GM12878 (cell line): ENCODE measurements at regions not wholly inside any gene's neighbourhood (a gene's known extent, or its start where the extent isn't known, plus 50 kb on each side); places are given as distances from the start of the nearest gene placed in this dataset.
A peak's percentile ranks its signal among the peaks of the same experiment; 100 is the strongest.

ENCODE experiments used
- ATAC-seq: fragments of 200-7000 bp; cut with Tn5 transposase; 3 replicates; pipeline ENCODE4 v1.9.1; 2020; ENCODE audit warnings: mild to moderate bottlenecking, moderate library complexity
- BruUV-seq: library from RNA; stranded (reverse); fragments of 400-500 nt; replicated peaks from 2 replicates; lab custom pipeline; 2021; lab: Mats Ljungman, UMichigan
- CTCF ChIA-PET: fragments of 300-600 bp; sonication (Branson Sonifier 250); formaldehyde crosslinking; extraction: SDS; loops from one replicate; lab custom pipeline; 2021; ENCODE audit warnings: inconsistent platforms; lab: Yijun Ruan, JAX
- POLR2A ChIA-PET: fragments of 350-600 bp; formaldehyde crosslinking; extraction: SDS; loops from one replicate; lab custom pipeline; 2021; ENCODE audit warnings: inconsistent platforms; lab: Charles Lee
- RAD21 ChIA-PET: fragments of 300-600 bp; sonication (Branson Sonifier 250); formaldehyde crosslinking; loops from one replicate; lab custom pipeline; 2023; ENCODE audit warnings: antibody characterized with exemption; ENCODE audit not compliant: unreplicated experiment; lab: Charles Lee
- SMC1A ChIA-PET: fragments of 300-600 bp; sonication (Branson Sonifier 250); formaldehyde crosslinking; loops from one replicate; lab custom pipeline; 2023; ENCODE audit not compliant: unreplicated experiment, uncharacterized antibody; lab: Charles Lee
- DNase-seq: peaks from one replicate; pipeline ENCODE4 v3.0.0-alpha.2; 2011; ENCODE audit warnings: low read depth, low spot score
- FAIRE-seq: peaks from 3 replicates; lab custom pipeline; 2011; peaks lifted over from hg19 to GRCh38; lab: Jason Lieb, UNC
- H2AFZ ChIP-seq: 2 replicates; pipeline ENCODE4 v1.6.0; 2011; ENCODE audit warnings: low read depth, low read length, control low read depth; ENCODE audit not compliant: control insufficient read depth
- H3K27ac ChIP-seq: 2 replicates; pipeline ENCODE4 v1.5.1; 2011; ENCODE audit warnings: control low read depth; ENCODE audit not compliant: control insufficient read depth, insufficient read depth
- H3K27me3 ChIP-seq, 2 experiments: replicated peaks in 1 of 2; 2 replicates each; pipeline versions ENCODE4 v1.6.0 to v1.6.1; 2011; ENCODE audit warnings: low read length in 1 of 2; ENCODE audit not compliant: control insufficient read depth in 2 of 2, insufficient read depth in 2 of 2
- H3K36me3 ChIP-seq, 2 experiments: 2 replicates each; pipeline ENCODE4 v1.5.1; 2011; ENCODE audit warnings: low read length in 1 of 2; ENCODE audit not compliant: control insufficient read depth in 2 of 2, insufficient read depth in 2 of 2
- H3K4me1 ChIP-seq: 2 replicates; pipeline ENCODE4 v1.6.1; 2011; ENCODE audit warnings: mild to moderate bottlenecking, low read length, moderate library complexity, mixed read lengths; ENCODE audit not compliant: control insufficient read depth, insufficient read depth
- H3K4me2 ChIP-seq: 2 replicates; pipeline ENCODE4 v1.6.0; 2011; ENCODE audit warnings: control low read depth; ENCODE audit not compliant: control insufficient read depth, insufficient read depth
- H3K4me3 ChIP-seq: fragments of 200-600 bp; sonication (generic); 2 replicates; pipeline ENCODE4 v1.5.1; 2016
- H3K79me2 ChIP-seq: 2 replicates; pipeline ENCODE4 v1.6.0; 2011; ENCODE audit warnings: low read length; ENCODE audit not compliant: control insufficient read depth, insufficient read depth
- H3K9ac ChIP-seq: 2 replicates; pipeline ENCODE4 v1.8.0; 2011; ENCODE audit warnings: low read length, control low read depth, mixed read lengths; ENCODE audit not compliant: control insufficient read depth, insufficient read depth
- H3K9me3 ChIP-seq: replicated peaks from 3 replicates; pipeline ENCODE4 v1.5.1; 2011; ENCODE audit warnings: mild to moderate bottlenecking, low read length; ENCODE audit not compliant: control insufficient read depth, insufficient read depth
- H4K20me1 ChIP-seq: 2 replicates; pipeline ENCODE4 v1.6.0; 2011; ENCODE audit not compliant: control insufficient read depth, insufficient read depth
- BCL11A ChIP-seq: IDR thresholded peaks from 2 replicates; pipeline ENCODE4 v1.6.1; 2011; ENCODE audit warnings: low read depth, low read length
- CEBPB ChIP-seq, 2 experiments: fragments of 150-350 bp in 1 of 2; IDR thresholded peaks; 2 replicates each; pipeline ENCODE4 v1.6.1; 2012 to 2014; ENCODE audit warnings: low read depth in 2 of 2, low read length in 2 of 2, borderline replicate concordance in 1 of 2, inconsistent platforms in 1 of 2
- CHD1 ChIP-seq: IDR thresholded peaks from 2 replicates; pipeline ENCODE4 v1.6.1; 2012; ENCODE audit warnings: low read depth, low read length, improper control_type of control experiment
- DPF2 ChIP-seq: fragments of 450-650 bp; IDR thresholded peaks from 2 replicates; pipeline ENCODE4 v1.6.1; 2017; ENCODE audit warnings: mild to moderate bottlenecking
- EED ChIP-seq: sonication (generic); IDR thresholded peaks from 2 replicates; pipeline ENCODE4 v1.6.1; 2016; ENCODE audit warnings: antibody characterized with exemption, low read depth
- EGR1 ChIP-seq, 2 experiments: IDR thresholded peaks; 1 replicate in 1 of 2; 2 replicates in 1 of 2; pipeline ENCODE4 v1.6.1; 2011 to 2012; ENCODE audit warnings: low read depth in 2 of 2, low read length in 2 of 2, borderline replicate concordance in 1 of 2, mild to moderate bottlenecking in 1 of 2, moderate library complexity in 1 of 2
- EP300 ChIP-seq, 2 experiments: fragments of 150-350 bp in 1 of 2; IDR thresholded peaks; 2 replicates each; pipeline ENCODE4 v1.6.1; 2011 to 2012; ENCODE audit warnings: low read depth in 2 of 2, low read length in 2 of 2, borderline replicate concordance in 1 of 2, improper control_type of control experiment in 1 of 2, inconsistent platforms in 1 of 2; ENCODE audit not compliant: control insufficient read depth in 1 of 2
- JUNB ChIP-seq: IDR thresholded peaks from 2 replicates; pipeline ENCODE4 v1.6.1; 2016; ENCODE audit warnings: antibody characterized with exemption, mild to moderate bottlenecking
- KDM1A ChIP-seq: fragments of 200-600 bp; sonication (generic); IDR thresholded peaks from 2 replicates; pipeline ENCODE4 v1.6.1; 2016; ENCODE audit warnings: borderline replicate concordance
- LARP7 ChIP-seq: fragments of 450-650 bp; IDR thresholded peaks from 2 replicates; pipeline ENCODE4 v1.6.1; 2017; ENCODE audit warnings: mild to moderate bottlenecking
- MTA2 ChIP-seq: fragments of 450-650 bp; IDR thresholded peaks from 2 replicates; pipeline ENCODE4 v1.6.1; 2016; ENCODE audit warnings: low read depth, mild to moderate bottlenecking, moderate library complexity
- MTA3 ChIP-seq: IDR thresholded peaks from 2 replicates; pipeline ENCODE4 v1.6.1; 2012; ENCODE audit warnings: low read length, inconsistent platforms, borderline replicate concordance
- PAX5 ChIP-seq: IDR thresholded peaks from 2 replicates; pipeline ENCODE4 v1.6.1; 2011; ENCODE audit warnings: low read depth, low read length, borderline replicate concordance
- POU2F2 ChIP-seq: IDR thresholded peaks from 3 replicates; pipeline ENCODE4 v1.6.1; 2011; ENCODE audit warnings: low read depth, mild to moderate bottlenecking, low read length, borderline replicate concordance
- RB1 ChIP-seq: fragments of 450-650 bp; formaldehyde crosslinking; IDR thresholded peaks from 2 replicates; pipeline ENCODE4 v1.6.1; 2017; ENCODE audit warnings: mild to moderate bottlenecking, borderline replicate concordance
- RUNX3 ChIP-seq: IDR thresholded peaks from 2 replicates; pipeline ENCODE4 v1.6.1; 2012; ENCODE audit warnings: low read length, inconsistent platforms
- SMARCA5 ChIP-seq: fragments of 450-650 bp; IDR thresholded peaks from 2 replicates; pipeline ENCODE4 v1.6.1; 2017; ENCODE audit warnings: mild to moderate bottlenecking
- ZNF622 ChIP-seq: fragments of 450-650 bp; IDR thresholded peaks from 2 replicates; pipeline ENCODE4 v1.6.1; 2017; ENCODE audit warnings: mild to moderate bottlenecking, inconsistent platforms
- ZSCAN29 ChIP-seq: fragments of 450-650 bp; IDR thresholded peaks from 2 replicates; pipeline ENCODE4 v1.6.1; 2017; ENCODE audit warnings: mild to moderate bottlenecking, moderate library complexity
- WGBS: methylation state at CpG from one replicate; pipeline ENCODE4 v1.1.6; 2016; ENCODE audit warnings: low lambda C conversion rate; ENCODE audit not compliant: insufficient replicate concordance, insufficient coverage; ENCODE audit errors: missing lambda C conversion rate; 5-methylcytosine and 5-hydroxymethylcytosine counted together
- in situ Hi-C: fragments of 300-500 bp; cut with MboI; formaldehyde crosslinking; loops from 9 replicates; pipeline ENCODE4 v1.14.3; 2018; ENCODE audit warnings: mixed read lengths
- intact Hi-C: fragments of 100-400 bp; cut with micrococcal nuclease; formaldehyde crosslinking; loops from one replicate; pipeline ENCODE4 v1.14.2; 2022; ENCODE audit not compliant: unreplicated experiment
- TF ChIP-seq, protein P1 (sequence below): fragments of 450-650 bp; IDR thresholded peaks from 2 replicates; pipeline ENCODE4 v1.6.1; 2018; ENCODE audit warnings: borderline replicate concordance, mild to moderate bottlenecking; ENCODE audit not compliant: partially characterized antibody
- TF ChIP-seq, protein P2 (sequence below): fragments of 450-650 bp; IDR thresholded peaks from 2 replicates; pipeline ENCODE4 v1.6.1; 2016; ENCODE audit warnings: mild to moderate bottlenecking

DNA sequence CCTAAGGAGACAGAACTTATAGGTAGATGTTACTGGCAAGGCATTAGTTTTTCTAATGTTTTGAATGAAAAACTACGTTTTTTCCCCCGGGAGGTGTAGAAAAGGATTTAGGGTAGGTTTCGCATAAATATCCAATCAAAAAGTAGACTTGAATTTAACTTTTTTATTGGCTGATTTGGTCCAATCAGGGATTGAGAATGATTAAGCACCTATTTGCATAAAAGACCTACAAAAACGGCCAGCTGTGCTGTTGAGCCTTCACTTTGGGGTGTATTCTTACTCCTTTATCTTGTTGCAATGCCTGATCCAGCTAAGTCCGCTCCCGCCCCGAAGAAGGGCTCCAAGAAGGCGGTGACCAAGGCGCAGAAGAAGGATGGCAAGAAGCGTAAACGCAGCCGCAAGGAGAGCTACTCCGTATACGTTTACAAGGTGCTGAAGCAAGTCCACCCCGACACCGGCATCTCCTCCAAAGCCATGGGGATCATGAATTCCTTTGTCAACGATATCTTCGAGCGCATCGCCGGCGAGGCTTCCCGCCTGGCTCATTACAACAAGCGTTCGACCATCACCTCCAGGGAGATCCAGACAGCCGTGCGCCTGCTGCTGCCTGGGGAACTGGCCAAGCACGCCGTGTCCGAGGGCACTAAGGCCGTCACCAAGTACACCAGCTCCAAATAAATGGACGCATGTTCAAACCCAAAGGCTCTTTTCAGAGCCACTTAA, 113.5 kb upstream of the BTN3A2 start:
- intact Hi-C loops (loop anchor here (2.0 kb wide), 1 partner anchor 35 kb away; a partner anchor contains a TSS), in situ Hi-C loops (no loop called here)
- Histone ChIP-seq H3K27me3 (no peaks in the 10 kb centered on the region), H3K9me3 (no peaks in the 10 kb centered on the region), H3K9ac (peak overlapping the region; percentile 83), H4K20me1 (no peaks in the 10 kb centered on the region), H3K27ac (peak overlapping the region; percentile 91), H3K4me2 (peak overlapping the region; percentile 94), H3K4me3 (peak overlapping the region; percentile 84), H3K79me2 (peaks cover 19% of the 10 kb centered on the region), H2AFZ (peak overlapping the region; percentile 76), H3K36me3 (no peaks in the 10 kb centered on the region), H3K4me1 (no peaks in the 10 kb centered on the region; the same call in 1 of the 2 replicates)
- TSS peak; percentile 99 for BruUV-seq
- DNase-seq (peak; percentile 98), ATAC-seq (peak; percentile 67), FAIRE-seq (peak; percentile 89)
- SMC1A ChIA-PET: interaction anchor here (0.6 to 3.7 kb wide), 20 partner anchors 8 to 317 kb away, joined by 3 to 26 read pairs (median 3); a partner anchor contains a TSS
- under 1% methylated on average over 32 of the region's 32 CpGs for WGBS
- RAD21 ChIA-PET: interaction anchor here (0.6 to 4.0 kb wide), 17 partner anchors 9 to 381 kb away, joined by 3 to 50 read pairs (median 5); a partner anchor contains a TSS
- CTCF ChIA-PET: interaction anchor here (0.7 to 3.5 kb wide), 15 partner anchors 16 to 344 kb away, joined by 3 to 46 read pairs (median 4); a partner anchor contains a TSS
- POLR2A ChIA-PET: interaction anchor here (0.6 to 4.9 kb wide), 18 partner anchors 11 to 1586 kb away, joined by 3 to 86 read pairs (median 4); a partner anchor contains a TSS
- TF ChIP-seq EGR1 (IDR thresholded peaks at IDR 0.05; ENCODE audit: borderline replicate concordance in 1 of 2, low read depth in 2 of 2, low read length in 2 of 2) (0 out of 3 replicates have a peak, but pooled peaks of 1 of the 2 experiments have one; percentile 12), MTA2 (no peak), MTA3 (peak; percentile 98), POU2F2 (peak; percentile 99), ZNF622 (no peak), RUNX3 (peak; percentile 70), RB1 (peak; percentile 59; the same call in 1 of the 2 replicates), PAX5 (peak; percentile 26; the same call in 1 of the 2 replicates), SMARCA5 (0 out of 2 replicates have a peak, but pooled peaks have one; percentile 18), JUNB (no peak), ZSCAN29 (no peak), BCL11A (no peak), EED (peak; percentile 56), LARP7 (peak; percentile 49), KDM1A (no peak), CHD1 (no peak; the same call in 1 of the 2 replicates), CEBPB (IDR thresholded peaks at IDR 0.05; ENCODE audit: borderline replicate concordance in 1 of 2, low read depth in 2 of 2, low read length in 2 of 2) (peak in 1 of 2 experiments; percentile 77; a peak in 2 of 4 replicates), DPF2 (no peak), EP300 (IDR thresholded peaks at IDR 0.05; ENCODE audit: borderline replicate concordance in 1 of 2, control insufficient read depth in 1 of 2, low read depth in 2 of 2, low read length in 2 of 2) (no peak)
- TF ChIP-seq, protein P1, sequence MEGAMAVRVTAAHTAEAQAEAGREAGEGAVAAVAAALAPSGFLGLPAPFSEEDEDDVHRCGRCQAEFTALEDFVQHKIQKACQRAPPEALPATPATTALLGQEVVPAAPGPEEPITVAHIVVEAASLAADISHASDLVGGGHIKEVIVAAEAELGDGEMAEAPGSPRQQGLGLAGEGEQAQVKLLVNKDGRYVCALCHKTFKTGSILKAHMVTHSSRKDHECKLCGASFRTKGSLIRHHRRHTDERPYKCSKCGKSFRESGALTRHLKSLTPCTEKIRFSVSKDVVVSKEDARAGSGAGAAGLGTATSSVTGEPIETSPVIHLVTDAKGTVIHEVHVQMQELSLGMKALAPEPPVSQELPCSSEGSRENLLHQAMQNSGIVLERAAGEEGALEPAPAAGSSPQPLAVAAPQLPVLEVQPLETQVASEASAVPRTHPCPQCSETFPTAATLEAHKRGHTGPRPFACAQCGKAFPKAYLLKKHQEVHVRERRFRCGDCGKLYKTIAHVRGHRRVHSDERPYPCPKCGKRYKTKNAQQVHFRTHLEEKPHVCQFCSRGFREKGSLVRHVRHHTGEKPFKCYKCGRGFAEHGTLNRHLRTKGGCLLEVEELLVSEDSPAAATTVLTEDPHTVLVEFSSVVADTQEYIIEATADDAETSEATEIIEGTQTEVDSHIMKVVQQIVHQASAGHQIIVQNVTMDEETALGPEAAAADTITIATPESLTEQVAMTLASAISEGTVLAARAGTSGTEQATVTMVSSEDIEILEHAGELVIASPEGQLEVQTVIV: no peak
- TF ChIP-seq, protein P2, sequence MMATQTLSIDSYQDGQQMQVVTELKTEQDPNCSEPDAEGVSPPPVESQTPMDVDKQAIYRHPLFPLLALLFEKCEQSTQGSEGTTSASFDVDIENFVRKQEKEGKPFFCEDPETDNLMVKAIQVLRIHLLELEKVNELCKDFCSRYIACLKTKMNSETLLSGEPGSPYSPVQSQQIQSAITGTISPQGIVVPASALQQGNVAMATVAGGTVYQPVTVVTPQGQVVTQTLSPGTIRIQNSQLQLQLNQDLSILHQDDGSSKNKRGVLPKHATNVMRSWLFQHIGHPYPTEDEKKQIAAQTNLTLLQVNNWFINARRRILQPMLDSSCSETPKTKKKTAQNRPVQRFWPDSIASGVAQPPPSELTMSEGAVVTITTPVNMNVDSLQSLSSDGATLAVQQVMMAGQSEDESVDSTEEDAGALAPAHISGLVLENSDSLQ: no peak
